NCI-H2196 treated with DMSO at 0.1 percent for 48 hours (cell line): ENCODE measurements at regions not wholly inside any gene's neighbourhood (a gene's known extent, or its start where the extent isn't known, plus 50 kb on each side); places are given as distances from the start of the nearest gene placed in this dataset.

Experiments used
- DNase-seq: peaks from one replicate; lab custom pipeline; 2025; ENCODE audit not compliant: unreplicated experiment; lab: John Stamatoyannopoulos, UW

- DNase-seq = peak; percentile 37
These were observed 53.4 kb upstream of the PRKACB start for GRCh38 chr1:84090447-84091245.

GRCh38 chr1:84089867-84090266, 54.2 kb upstream of the PRKACB start:
- no peak for DNase-seq

GRCh38 chr1:84089465-84089864, 54.6 kb upstream of the PRKACB start:
- DNase-seq = no peak

- no peak for DNase-seq
These were observed 57.5 kb upstream of the PRKACB start for GRCh38 chr1:84086616-84087015.

- no peak for DNase-seq
These were observed 57.9 kb upstream of the PRKACB start for GRCh38 chr1:84086189-84086588.

- DNase-seq = no peak
These were observed 60.8 kb upstream of the PRKACB start for GRCh38 chr1:84083307-84083706.

GRCh38 chr1:84078842-84079202, 65.2 kb upstream of the PRKACB start:
- DNase-seq = no peak

- DNase-seq = no peak
These were observed 65.8 kb upstream of the PRKACB start for GRCh38 chr1:84078108-84078841.

- DNase-seq = peak; percentile 52
These were observed 66.5 kb upstream of the PRKACB start for GRCh38 chr1:84077476-84078107.

GRCh38 chr1:84073266-84073665, 70.8 kb upstream of the PRKACB start:
- no peak for DNase-seq

GRCh38 chr1:84069236-84069845, 70.4 kb upstream of the TTLL7 start:
- DNase-seq = no peak

GRCh38 chr1:84062496-84062895, 63.6 kb upstream of the TTLL7 start:
- DNase-seq = no peak

- DNase-seq = no peak
These were observed 62.4 kb upstream of the TTLL7 start for GRCh38 chr1:84061336-84061735.

- no peak for DNase-seq
These were observed 61.8 kb upstream of the TTLL7 start for GRCh38 chr1:84060781-84061180.

- no peak for DNase-seq
These were observed 49.9 kb upstream of the TTLL7 start for GRCh38 chr1:84048820-84049219.
